Erythroblast (primary cell): ENCODE measurements at regions not wholly inside any gene's neighbourhood (a gene's known extent, or its start where the extent isn't known, plus 50 kb on each side); places are given as distances from the start of the nearest gene placed in this dataset.
"Not testable (repeated sequence)": the region's sequence is repeated elsewhere in the genome, so short reads cannot be mapped to it uniquely, and the experiment has no call there.

ENCODE experiments used
- GATA1 ChIP-seq: IDR thresholded peaks from 2 replicates; pipeline ENCODE4 v1.6.1; 2011; ENCODE audit warnings: low read depth, mild to moderate bottlenecking, control low read depth, low read length, moderate library complexity
- POLR2A ChIP-seq: IDR thresholded peaks from 2 replicates; pipeline ENCODE4 v1.6.1; 2011; ENCODE audit warnings: mild to moderate bottlenecking, low read length

DNA sequence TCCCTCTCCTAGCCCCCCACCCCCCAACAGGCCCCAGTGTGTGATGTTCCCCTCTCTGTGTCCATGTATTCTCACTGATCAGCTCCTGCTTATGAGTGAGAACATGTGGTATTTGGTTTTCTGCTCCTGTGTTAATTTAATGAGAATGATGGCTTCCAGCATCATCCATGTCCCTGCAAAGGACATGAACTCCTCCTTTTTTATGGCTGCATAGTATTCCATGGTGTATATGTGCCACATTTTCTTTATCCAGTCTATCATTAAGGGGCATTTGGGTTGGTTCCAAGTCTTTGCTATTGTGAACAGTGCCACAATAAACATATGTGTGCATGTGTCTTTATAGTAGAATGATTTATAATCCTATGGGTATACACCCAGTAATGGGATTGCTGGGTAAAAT is 74.0 kb upstream of the ADRB2 start:
- TF ChIP-seq POLR2A, GATA1: not testable (repeated sequence)
